ENCODE measurements at regions not wholly inside any gene's neighbourhood (a gene's known extent, or its start where the extent isn't known, plus 50 kb on each side); places are given as distances from the start of the nearest gene placed in this dataset.

DNA sequence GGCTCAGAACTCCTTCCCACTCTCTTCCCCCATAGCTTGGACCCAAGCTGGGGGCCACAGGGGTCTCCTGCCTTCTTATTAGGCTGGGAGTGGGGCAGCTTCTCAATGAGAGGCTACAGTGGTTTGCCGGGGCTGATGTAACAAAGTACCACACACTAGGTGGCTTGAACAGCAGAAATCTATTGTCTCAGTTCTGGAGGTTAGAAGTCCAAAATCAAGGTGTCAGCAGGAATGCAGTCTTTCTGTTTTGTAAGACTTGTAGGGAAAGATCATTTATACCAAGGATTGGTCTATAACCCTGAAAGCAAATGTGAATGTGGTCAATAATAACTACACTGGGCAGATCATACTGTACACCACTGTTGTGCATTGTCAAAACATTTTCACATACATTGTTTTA, 124.5 kb upstream of the ARHGAP5 start:
- TF ChIP-seq, protein P1, sequence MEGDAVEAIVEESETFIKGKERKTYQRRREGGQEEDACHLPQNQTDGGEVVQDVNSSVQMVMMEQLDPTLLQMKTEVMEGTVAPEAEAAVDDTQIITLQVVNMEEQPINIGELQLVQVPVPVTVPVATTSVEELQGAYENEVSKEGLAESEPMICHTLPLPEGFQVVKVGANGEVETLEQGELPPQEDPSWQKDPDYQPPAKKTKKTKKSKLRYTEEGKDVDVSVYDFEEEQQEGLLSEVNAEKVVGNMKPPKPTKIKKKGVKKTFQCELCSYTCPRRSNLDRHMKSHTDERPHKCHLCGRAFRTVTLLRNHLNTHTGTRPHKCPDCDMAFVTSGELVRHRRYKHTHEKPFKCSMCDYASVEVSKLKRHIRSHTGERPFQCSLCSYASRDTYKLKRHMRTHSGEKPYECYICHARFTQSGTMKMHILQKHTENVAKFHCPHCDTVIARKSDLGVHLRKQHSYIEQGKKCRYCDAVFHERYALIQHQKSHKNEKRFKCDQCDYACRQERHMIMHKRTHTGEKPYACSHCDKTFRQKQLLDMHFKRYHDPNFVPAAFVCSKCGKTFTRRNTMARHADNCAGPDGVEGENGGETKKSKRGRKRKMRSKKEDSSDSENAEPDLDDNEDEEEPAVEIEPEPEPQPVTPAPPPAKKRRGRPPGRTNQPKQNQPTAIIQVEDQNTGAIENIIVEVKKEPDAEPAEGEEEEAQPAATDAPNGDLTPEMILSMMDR (IDR thresholded peaks at IDR 0.05; ENCODE audit: insufficient read depth, low read depth, low read length) = no peak
- no peak for DNase-seq (ENCODE audit: low read depth)
- no peak overlapping the region for H3K4me3 ChIP-seq (ENCODE audit: low read depth, low read length)

DNA sequence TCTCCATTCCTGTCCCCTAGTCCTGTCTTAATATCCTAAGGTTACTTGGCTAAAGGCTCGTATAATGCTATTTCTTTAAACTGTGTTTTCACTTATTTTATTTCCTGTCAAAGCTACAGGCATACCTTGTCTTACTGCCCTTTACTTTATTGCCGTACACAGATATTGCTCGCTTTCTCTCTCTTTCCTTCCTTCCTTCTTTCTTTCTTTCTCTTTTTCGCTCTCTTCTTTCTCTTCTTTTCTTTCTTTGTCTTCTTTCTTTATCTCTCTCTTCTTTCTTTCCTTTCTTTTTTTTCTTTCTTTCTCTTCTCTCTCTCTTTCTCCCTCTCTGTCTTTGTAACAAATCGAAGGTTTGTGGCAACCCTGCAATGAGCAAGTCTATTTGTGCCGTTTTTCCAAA, 123.9 kb upstream of the ARHGAP5 start:
- H3K4me3 ChIP-seq (ENCODE audit: low read depth, low read length) = no peak overlapping the region
- TF ChIP-seq, protein P1 (IDR thresholded peaks at IDR 0.05; ENCODE audit: insufficient read depth, low read depth, low read length) = no peak
- DNase-seq (ENCODE audit: low read depth) = no peak

DNA sequence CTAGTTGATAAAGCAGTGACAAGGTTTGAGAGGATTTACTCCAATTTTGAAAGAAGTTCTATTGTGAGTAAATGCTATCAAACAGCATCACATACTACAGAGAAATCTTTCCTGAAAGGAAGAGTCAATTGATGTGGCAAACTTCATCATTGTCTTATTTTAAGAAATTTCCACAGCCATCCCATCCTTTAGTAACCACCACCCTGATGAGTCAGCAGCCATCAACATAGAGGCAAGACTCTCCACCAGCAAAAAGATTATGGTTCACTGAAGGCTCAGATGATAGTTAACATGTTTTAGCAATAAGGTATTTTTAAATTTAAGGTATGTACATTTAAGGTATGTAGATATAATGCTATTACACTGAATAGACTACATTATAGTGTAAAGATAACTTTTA, 122.1 kb upstream of the ARHGAP5 start:
- no peak overlapping the region for H3K4me3 ChIP-seq (ENCODE audit: low read depth, low read length)
- peak; percentile 37 for DNase-seq (ENCODE audit: low read depth)
- TF ChIP-seq, protein P1 (IDR thresholded peaks at IDR 0.05; ENCODE audit: insufficient read depth, low read depth, low read length) = no peak

DNA sequence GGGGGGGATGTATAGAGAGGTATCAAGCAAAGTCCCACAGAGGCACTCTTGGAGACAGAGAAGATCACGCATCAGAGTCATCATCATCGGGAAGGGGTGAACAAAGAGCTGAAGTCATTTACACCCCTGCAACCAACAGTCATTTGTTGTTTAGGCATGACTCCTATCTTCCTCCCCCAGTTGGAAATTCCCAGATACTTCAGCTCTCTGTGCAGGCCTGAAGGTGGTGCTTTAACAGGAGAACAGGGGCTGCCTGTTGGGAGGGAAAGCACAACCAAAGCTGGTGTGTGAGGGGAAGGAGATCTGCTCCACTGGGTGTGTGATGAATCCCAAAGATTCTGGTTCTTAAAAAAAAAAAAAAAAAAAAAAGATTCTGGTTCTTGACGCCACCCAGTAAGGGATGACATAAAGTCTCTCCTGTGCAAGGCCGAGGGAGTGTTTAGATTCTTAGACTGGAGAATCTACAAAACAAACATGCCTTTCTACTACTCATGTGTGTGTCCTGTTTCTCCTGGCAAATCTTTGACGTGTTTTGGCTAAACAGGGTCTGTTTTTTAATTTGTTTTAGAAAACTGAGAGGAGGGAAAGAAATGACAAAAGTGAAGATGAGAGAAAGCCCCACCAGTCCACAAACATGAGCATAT, 121.0 kb upstream of the ARHGAP5 start:
- H3K4me3 ChIP-seq (ENCODE audit: low read depth, low read length) = no peak overlapping the region
- peak; percentile 66 for DNase-seq (ENCODE audit: low read depth)
- TF ChIP-seq, protein P1 (IDR thresholded peaks at IDR 0.05; ENCODE audit: insufficient read depth, low read depth, low read length) = no peak

DNA sequence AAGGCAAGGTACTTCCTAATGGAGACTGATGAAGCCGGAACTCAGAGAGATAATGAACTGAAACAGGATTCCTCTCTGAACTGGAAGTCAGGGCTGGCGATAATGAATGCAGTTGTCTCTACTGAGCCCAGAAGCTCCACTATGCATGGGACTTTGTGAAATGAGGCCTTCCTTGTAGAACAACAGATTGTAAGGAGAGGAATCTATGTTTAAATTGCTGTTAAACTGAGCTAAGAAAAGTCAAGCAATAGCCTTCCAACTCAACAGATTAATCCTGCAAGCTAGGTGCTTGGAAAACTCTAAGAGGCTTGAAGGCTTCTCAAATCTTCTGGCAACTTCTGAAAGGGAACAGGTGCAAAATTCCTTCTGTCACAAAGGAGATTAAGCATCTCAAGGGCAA, 119.5 kb upstream of the ARHGAP5 start:
- no peak overlapping the region for H3K4me3 ChIP-seq (ENCODE audit: low read depth, low read length)
- no peak for DNase-seq (ENCODE audit: low read depth)
- TF ChIP-seq, protein P1 (IDR thresholded peaks at IDR 0.05; ENCODE audit: insufficient read depth, low read depth, low read length) = no peak

DNA sequence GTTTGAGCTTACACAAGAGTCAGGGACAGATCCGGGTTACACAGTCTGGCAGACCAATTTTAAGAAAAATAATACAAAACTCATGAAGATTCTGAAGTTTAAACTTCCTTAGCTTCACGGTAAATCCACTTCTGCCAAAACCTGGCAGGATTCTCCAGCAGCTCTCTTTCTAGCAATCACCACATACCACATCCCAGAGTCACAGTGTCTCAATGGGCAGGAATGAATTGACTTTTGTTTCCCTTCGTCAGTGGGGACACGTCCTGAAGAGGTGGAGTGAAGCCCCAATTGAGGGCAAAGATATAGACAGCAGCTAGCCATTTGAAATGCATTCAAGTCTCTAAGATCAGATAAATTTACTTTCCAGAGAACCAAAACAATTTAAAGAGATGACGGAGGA, 117.1 kb upstream of the ARHGAP5 start:
- H3K4me3 ChIP-seq (ENCODE audit: low read depth, low read length) = no peak overlapping the region
- TF ChIP-seq, protein P1 (IDR thresholded peaks at IDR 0.05; ENCODE audit: insufficient read depth, low read depth, low read length) = no peak
- DNase-seq (ENCODE audit: low read depth) = no peak

DNA sequence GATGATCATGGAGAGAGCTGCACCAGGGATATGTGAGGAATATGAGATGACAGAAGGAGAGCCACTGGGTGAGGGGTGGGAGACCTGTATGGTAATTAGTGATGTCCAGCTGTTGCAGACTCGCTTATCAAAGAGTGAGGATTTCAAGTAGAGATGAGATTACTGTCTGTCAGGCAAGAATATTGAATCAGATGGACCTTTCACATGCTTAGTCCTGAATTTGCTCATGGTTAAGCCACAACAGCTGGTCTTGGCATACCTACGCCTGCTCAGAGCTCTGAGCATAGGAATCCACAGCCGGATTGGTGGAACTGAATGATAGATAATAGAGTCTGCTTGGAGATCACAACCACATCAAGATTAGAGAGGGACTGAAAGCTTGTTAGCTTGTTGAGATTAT, 115.2 kb upstream of the ARHGAP5 start:
- H3K4me3 ChIP-seq (ENCODE audit: low read depth, low read length) = no peak overlapping the region
- DNase-seq (ENCODE audit: low read depth) = peak; percentile 85
- TF ChIP-seq, protein P1 (IDR thresholded peaks at IDR 0.05; ENCODE audit: insufficient read depth, low read depth, low read length) = no peak
